ENCODE measurements at regions not wholly inside any gene's neighbourhood (a gene's known extent, or its start where the extent isn't known, plus 50 kb on each side); places are given as distances from the start of the nearest gene placed in this dataset.

DNA sequence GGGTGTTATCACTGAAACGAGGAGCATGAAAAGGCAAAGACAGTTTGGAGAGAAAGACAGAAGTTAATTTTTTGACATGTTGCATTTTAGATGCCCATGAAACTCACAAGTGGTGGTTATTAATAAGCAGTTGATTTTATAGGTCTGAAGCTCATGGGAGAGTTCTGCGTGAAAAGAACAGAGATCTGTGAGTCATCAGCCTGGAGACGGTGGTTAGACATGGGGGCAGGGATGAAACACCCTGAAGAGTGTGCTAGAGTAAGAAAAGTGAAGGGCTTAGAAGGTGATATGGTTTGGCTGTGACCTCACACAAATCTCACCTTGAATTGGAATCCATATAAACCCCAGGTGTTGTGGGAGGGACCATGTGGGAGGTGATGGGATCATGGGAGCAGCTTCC lies 289.1 kb upstream of the ISX start:
- Histone ChIP-seq H3K27me3 (ENCODE audit: insufficient read depth, poor library complexity, severe bottlenecking) (no peaks in the 10 kb centered on the region), H3K36me3 (ENCODE audit: low read depth) (no peaks in the 10 kb centered on the region), H3K27ac (ENCODE audit: poor library complexity, severe bottlenecking) (no peak overlapping the region), H3K9me3 (ENCODE audit: severe bottlenecking) (no peaks in the 10 kb centered on the region), H3K4me1 (ENCODE audit: insufficient read depth, poor library complexity, severe bottlenecking) (no peaks in the 10 kb centered on the region), H3K4me3 (ENCODE audit: severe bottlenecking) (no peak overlapping the region)
- ATAC-seq (ENCODE audit: low read depth): no peak
- TF ChIP-seq, protein P1, sequence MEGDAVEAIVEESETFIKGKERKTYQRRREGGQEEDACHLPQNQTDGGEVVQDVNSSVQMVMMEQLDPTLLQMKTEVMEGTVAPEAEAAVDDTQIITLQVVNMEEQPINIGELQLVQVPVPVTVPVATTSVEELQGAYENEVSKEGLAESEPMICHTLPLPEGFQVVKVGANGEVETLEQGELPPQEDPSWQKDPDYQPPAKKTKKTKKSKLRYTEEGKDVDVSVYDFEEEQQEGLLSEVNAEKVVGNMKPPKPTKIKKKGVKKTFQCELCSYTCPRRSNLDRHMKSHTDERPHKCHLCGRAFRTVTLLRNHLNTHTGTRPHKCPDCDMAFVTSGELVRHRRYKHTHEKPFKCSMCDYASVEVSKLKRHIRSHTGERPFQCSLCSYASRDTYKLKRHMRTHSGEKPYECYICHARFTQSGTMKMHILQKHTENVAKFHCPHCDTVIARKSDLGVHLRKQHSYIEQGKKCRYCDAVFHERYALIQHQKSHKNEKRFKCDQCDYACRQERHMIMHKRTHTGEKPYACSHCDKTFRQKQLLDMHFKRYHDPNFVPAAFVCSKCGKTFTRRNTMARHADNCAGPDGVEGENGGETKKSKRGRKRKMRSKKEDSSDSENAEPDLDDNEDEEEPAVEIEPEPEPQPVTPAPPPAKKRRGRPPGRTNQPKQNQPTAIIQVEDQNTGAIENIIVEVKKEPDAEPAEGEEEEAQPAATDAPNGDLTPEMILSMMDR (IDR thresholded peaks at IDR 0.05; ENCODE audit: poor library complexity, severe bottlenecking): no peak
- no peak for DNase-seq (ENCODE audit: low spot score)

DNA sequence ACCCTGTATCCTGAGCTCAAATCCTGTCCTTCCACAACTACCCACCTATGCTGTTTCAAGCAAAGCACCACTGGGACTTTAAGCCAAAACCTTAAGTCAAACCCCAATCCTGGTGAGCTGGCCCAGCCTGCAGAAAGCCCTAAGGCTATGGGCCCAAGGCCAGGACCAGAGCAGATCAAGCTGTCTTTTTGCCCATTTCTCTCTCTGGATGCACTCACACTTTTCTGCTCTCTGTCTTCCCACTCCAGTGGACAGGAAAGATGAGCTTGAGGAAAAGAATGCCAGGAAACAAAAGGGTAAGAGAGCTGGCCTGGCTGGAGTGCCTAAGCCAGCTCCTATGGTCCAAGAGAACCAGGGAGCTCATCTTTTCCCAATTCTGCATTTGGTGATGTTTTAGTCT lies 284.3 kb upstream of the ISX start:
- no peak for DNase-seq (ENCODE audit: low spot score)
- Histone ChIP-seq H3K4me3 (ENCODE audit: severe bottlenecking) (no peak overlapping the region), H3K27me3 (ENCODE audit: insufficient read depth, poor library complexity, severe bottlenecking) (no peaks in the 10 kb centered on the region), H3K9me3 (ENCODE audit: severe bottlenecking) (no peaks in the 10 kb centered on the region), H3K4me1 (ENCODE audit: insufficient read depth, poor library complexity, severe bottlenecking) (no peaks in the 10 kb centered on the region), H3K36me3 (ENCODE audit: low read depth) (no peaks in the 10 kb centered on the region), H3K27ac (ENCODE audit: poor library complexity, severe bottlenecking) (no peak overlapping the region)
- ATAC-seq (ENCODE audit: low read depth): no peak
- TF ChIP-seq, protein P1 (IDR thresholded peaks at IDR 0.05; ENCODE audit: poor library complexity, severe bottlenecking): no peak

DNA sequence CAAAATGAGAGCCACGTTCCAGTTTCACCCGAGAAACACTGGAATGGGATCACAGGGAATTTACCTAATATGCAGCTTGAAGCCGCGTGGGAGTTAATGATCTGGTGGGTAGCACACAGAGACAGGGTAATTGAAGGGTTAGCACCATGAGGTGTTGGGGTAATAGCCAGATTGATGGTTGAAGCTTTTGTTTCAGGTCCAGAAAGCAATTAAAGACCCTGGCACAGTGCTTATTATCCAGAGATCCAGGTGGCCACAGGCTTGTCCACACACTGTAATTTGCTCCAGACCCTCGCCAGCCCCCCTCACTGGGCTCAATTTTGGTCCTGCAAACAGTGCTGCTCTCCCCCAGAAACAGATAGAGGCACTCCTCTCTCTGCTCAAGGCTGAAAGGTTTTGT lies 282.5 kb upstream of the ISX start:
- Histone ChIP-seq H3K27ac (ENCODE audit: poor library complexity, severe bottlenecking) (no peak overlapping the region), H3K4me1 (ENCODE audit: insufficient read depth, poor library complexity, severe bottlenecking) (no peaks in the 10 kb centered on the region), H3K9me3 (ENCODE audit: severe bottlenecking) (no peaks in the 10 kb centered on the region), H3K4me3 (ENCODE audit: severe bottlenecking) (no peak overlapping the region), H3K36me3 (ENCODE audit: low read depth) (no peaks in the 10 kb centered on the region), H3K27me3 (ENCODE audit: insufficient read depth, poor library complexity, severe bottlenecking) (no peaks in the 10 kb centered on the region)
- no peak for DNase-seq (ENCODE audit: low spot score)
- no peak for ATAC-seq (ENCODE audit: low read depth)
- TF ChIP-seq, protein P1 (IDR thresholded peaks at IDR 0.05; ENCODE audit: poor library complexity, severe bottlenecking): no peak

DNA sequence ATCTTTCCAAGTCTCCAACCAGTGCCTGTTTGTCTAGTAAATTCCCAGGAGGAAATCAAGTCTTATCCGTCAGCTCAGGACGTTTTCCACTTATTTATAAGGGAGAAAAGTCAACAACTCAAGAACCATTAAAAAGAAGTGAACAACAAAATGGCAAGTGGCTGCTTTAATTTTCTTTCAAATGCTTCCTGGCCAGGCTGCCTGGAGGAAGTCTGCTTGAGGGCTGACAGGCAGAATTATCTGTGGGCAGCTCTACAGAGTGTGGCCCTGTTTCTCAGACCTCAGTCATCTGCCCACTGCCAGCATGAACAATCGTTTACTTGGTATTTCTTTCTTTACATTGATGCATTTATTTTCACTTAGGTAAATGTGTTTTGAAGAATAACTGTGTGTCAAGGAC lies 281.9 kb upstream of the ISX start:
- Histone ChIP-seq H3K4me3 (ENCODE audit: severe bottlenecking) (no peak overlapping the region), H3K27ac (ENCODE audit: poor library complexity, severe bottlenecking) (no peak overlapping the region), H3K27me3 (ENCODE audit: insufficient read depth, poor library complexity, severe bottlenecking) (no peaks in the 10 kb centered on the region), H3K36me3 (ENCODE audit: low read depth) (no peaks in the 10 kb centered on the region), H3K4me1 (ENCODE audit: insufficient read depth, poor library complexity, severe bottlenecking) (no peaks in the 10 kb centered on the region), H3K9me3 (ENCODE audit: severe bottlenecking) (no peaks in the 10 kb centered on the region)
- ATAC-seq (ENCODE audit: low read depth) (no peak), DNase-seq (ENCODE audit: low spot score) (no peak)
- TF ChIP-seq, protein P1 (IDR thresholded peaks at IDR 0.05; ENCODE audit: poor library complexity, severe bottlenecking): no peak

DNA sequence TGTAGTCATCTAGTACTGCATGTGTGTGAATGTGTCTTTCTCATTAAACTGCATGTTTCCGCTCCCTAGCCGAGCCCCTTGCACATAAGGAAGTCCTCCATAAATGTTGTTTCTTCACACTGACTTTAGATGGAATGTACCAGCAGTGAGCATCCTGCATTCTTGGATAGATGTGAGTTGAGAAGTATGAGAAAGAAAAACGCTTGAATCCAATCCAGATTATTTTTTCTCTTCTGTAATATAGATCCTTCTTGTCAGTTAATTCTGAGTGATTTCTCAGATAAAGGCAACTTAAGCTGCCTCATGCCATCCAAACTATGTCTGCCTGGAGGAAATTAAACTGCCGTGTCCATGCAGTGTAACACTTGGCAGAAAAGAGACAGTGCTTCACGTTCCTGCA lies 268.1 kb upstream of the ISX start:
- Histone ChIP-seq H3K27me3 (ENCODE audit: insufficient read depth, poor library complexity, severe bottlenecking) (no peaks in the 10 kb centered on the region), H3K27ac (ENCODE audit: poor library complexity, severe bottlenecking) (no peak overlapping the region), H3K4me1 (ENCODE audit: insufficient read depth, poor library complexity, severe bottlenecking) (no peaks in the 10 kb centered on the region), H3K4me3 (ENCODE audit: severe bottlenecking) (no peak overlapping the region), H3K36me3 (ENCODE audit: low read depth) (no peaks in the 10 kb centered on the region), H3K9me3 (ENCODE audit: severe bottlenecking) (no peaks in the 10 kb centered on the region)
- TF ChIP-seq, protein P1 (IDR thresholded peaks at IDR 0.05; ENCODE audit: poor library complexity, severe bottlenecking): no peak
- ATAC-seq (ENCODE audit: low read depth) (no peak), DNase-seq (ENCODE audit: low spot score) (no peak)
